ENCODE measurements at regions not wholly inside any gene's neighbourhood (a gene's known extent, or its start where the extent isn't known, plus 50 kb on each side); places are given as distances from the start of the nearest gene placed in this dataset.

- H2BK15ac ChIP-seq (ENCODE audit: low read depth, low read length) = no peak overlapping the region
- H3K4me3 ChIP-seq (ENCODE audit: insufficient read depth, low read depth, low read length) = no peak overlapping the region
- no peak overlapping the region for H2AFZ ChIP-seq (replicated peaks; ENCODE audit: low read length, poor library complexity)
- POLR2A ChIA-PET (ENCODE audit: unreplicated experiment) = no interaction called here
- CTCF ChIA-PET = no interaction called here
- H3K36me3 ChIP-seq (ENCODE audit: control insufficient read depth, insufficient read depth, low read length) = peaks cover 22% of the 10 kb centered on the region
- intact Hi-C loops (cut with micrococcal nuclease) (no loop called here), dilution Hi-C loops (cut with HindIII; ENCODE audit: low sequenced_read_pairs, unreplicated experiment) (no loop called here), in situ Hi-C loops (cut with MboI; ENCODE audit: low sequenced_read_pairs) (no loop called here)
- TF ChIP-seq MAFK (IDR thresholded peaks at IDR 0.05; ENCODE audit: low read depth, low read length) = no peak
- TF ChIP-seq, protein P1, sequence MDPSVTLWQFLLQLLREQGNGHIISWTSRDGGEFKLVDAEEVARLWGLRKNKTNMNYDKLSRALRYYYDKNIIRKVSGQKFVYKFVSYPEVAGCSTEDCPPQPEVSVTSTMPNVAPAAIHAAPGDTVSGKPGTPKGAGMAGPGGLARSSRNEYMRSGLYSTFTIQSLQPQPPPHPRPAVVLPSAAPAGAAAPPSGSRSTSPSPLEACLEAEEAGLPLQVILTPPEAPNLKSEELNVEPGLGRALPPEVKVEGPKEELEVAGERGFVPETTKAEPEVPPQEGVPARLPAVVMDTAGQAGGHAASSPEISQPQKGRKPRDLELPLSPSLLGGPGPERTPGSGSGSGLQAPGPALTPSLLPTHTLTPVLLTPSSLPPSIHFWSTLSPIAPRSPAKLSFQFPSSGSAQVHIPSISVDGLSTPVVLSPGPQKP (IDR thresholded peaks at IDR 0.05; ENCODE audit: borderline replicate concordance, low read depth, low read length) = no peak
- no peak for TF ChIP-seq RFX5 (IDR thresholded peaks at IDR 0.05; ENCODE audit: low read depth, low read length)
- TF ChIP-seq CHD1 (IDR thresholded peaks at IDR 0.05; ENCODE audit: low read depth, low read length) = no peak
- TF ChIP-seq MXI1 (IDR thresholded peaks at IDR 0.05; ENCODE audit: borderline replicate concordance, low read depth, low read length) = no peak
- no peak overlapping the region for H4K91ac ChIP-seq (ENCODE audit: insufficient read depth, low read depth, low read length)
- no peak overlapping the region for H2AK5ac ChIP-seq (ENCODE audit: low read depth, low read length)
- no peaks in the 10 kb centered on the region for H3K9me3 ChIP-seq (ENCODE audit: control insufficient read depth, insufficient read depth, low read length)
- no peak overlapping the region for H3K4me2 ChIP-seq (ENCODE audit: low read depth, low read length)
- no peak overlapping the region for H3K23ac ChIP-seq (ENCODE audit: low read depth, low read length)
- H2BK5ac ChIP-seq (ENCODE audit: low read depth, low read length, poor library complexity, severe bottlenecking) = no peak overlapping the region
- H3K27ac ChIP-seq (ENCODE audit: insufficient read depth, low read length) = no peak overlapping the region
- no TSS peak for BruUV-seq (replicated peaks)
- H3K4me1 ChIP-seq (ENCODE audit: control insufficient read depth, insufficient read depth, low read length) = peaks cover 4% of the 10 kb centered on the region
- whole genome bisulfite sequencing, 2 experiments (ENCODE audit: extremely low coverage in 2 of 2, insufficient read length in 1 of 2) = 82% methylated on average over 2 of the region's 6 CpGs; no CpG with 5 or more reads in 1 of the 2 experiments
- H3K9ac ChIP-seq (ENCODE audit: low read depth, low read length) = no peak overlapping the region
- no peak overlapping the region for H3K18ac ChIP-seq (ENCODE audit: low read depth, low read length)
- H4K8ac ChIP-seq (ENCODE audit: low read depth in 2 of 2, low read length in 2 of 2) = no peak overlapping the region
- H4K20me1 ChIP-seq (ENCODE audit: insufficient read depth, low read length) = peaks cover 6% of the 10 kb centered on the region; the same call in 1 of the 2 replicates
- no peak overlapping the region for H3K4ac ChIP-seq (ENCODE audit: low read depth, low read length)
- H4K5ac ChIP-seq (ENCODE audit: low read depth, low read length) = no peak overlapping the region
- no peak overlapping the region for H2AK9ac ChIP-seq (replicated peaks; ENCODE audit: low read depth, low read length, poor library complexity)
- H2BK120ac ChIP-seq (ENCODE audit: low read depth, low read length) = no peak overlapping the region
- DNase-seq = no peak
- ATAC-seq (ENCODE audit: low read depth) = no peak
- H3K14ac ChIP-seq (replicated peaks; ENCODE audit: low read depth, low read length) = no peak overlapping the region
- peaks cover 0 to 7% of the 10 kb centered on the region in 2 experiments; a peak in 1 of 4 replicates for H3K79me1 ChIP-seq (ENCODE audit: low read depth in 1 of 2, low read length in 2 of 2)
- H3K9me1 ChIP-seq (ENCODE audit: insufficient read depth, low read length) = no peaks in the 10 kb centered on the region
- H2BK20ac ChIP-seq (ENCODE audit: low read depth, low read length) = no peak overlapping the region
- no peaks in the 10 kb centered on the region for H3K27me3 ChIP-seq (ENCODE audit: control insufficient read depth, insufficient read depth, low read length)
- H3K56ac ChIP-seq (ENCODE audit: extremely low read depth, insufficient read depth, low read length) = no peak overlapping the region
These were observed 217.3 kb downstream of the TBXT start for GRCh38 chr6:165950316-165950715.
